PC-9 (cell line): ENCODE measurements at regions not wholly inside any gene's neighbourhood (a gene's known extent, or its start where the extent isn't known, plus 50 kb on each side); places are given as distances from the start of the nearest gene placed in this dataset.

Source experiments
- BruUV-seq: library from RNA; stranded (reverse); fragments of 400-500 nt; replicated peaks from 2 replicates; lab custom pipeline; 2021; lab: Mats Ljungman, UMichigan
- CTCF ChIA-PET: fragments of 300-600 bp; sonication (Branson Sonifier 250); formaldehyde crosslinking; loops from one replicate; lab custom pipeline; 2022; ENCODE audit warnings: antibody characterized with exemption; lab: Charles Lee
- POLR2A ChIA-PET: fragments of 300-600 bp; sonication (Branson Sonifier 250); formaldehyde crosslinking; loops from one replicate; lab custom pipeline; 2022; ENCODE audit warnings: antibody characterized with exemption; ENCODE audit not compliant: unreplicated experiment; lab: Charles Lee
- DNase-seq, 2 experiments: peaks; one replicate each; pipeline versions ENCODE4 v3.0.0 to v3.0.0-alpha.2; 2015 to 2022; ENCODE audit warnings: mixed read lengths in 1 of 2
- H2AFZ ChIP-seq: fragments of 200-600 bp; sonication (generic); 2 replicates; pipeline ENCODE4 v1.8.1; 2017; ENCODE audit warnings: antibody characterized with exemption
- H3F3A ChIP-seq: fragments of 200-600 bp; sonication (generic); 2 replicates; pipeline ENCODE4 v1.8.1; 2017; ENCODE audit warnings: antibody characterized with exemption, mild to moderate bottlenecking, low read depth; ENCODE audit not compliant: insufficient read depth
- H3K27ac ChIP-seq: fragments of 200-600 bp; sonication (generic); 2 replicates; pipeline ENCODE4 v1.6.1; 2016; ENCODE audit warnings: mixed run types
- H3K27me3 ChIP-seq: fragments of 200-600 bp; sonication (generic); 2 replicates; pipeline ENCODE4 v1.6.1; 2016; ENCODE audit warnings: low read depth, mixed run types; ENCODE audit not compliant: insufficient read depth
- H3K36me3 ChIP-seq: fragments of 200-600 bp; sonication (generic); 2 replicates; pipeline ENCODE4 v1.6.1; 2016; ENCODE audit warnings: low read depth, mixed run types
- H3K4me1 ChIP-seq: fragments of 200-600 bp; sonication (generic); replicated peaks from 2 replicates; pipeline ENCODE4 v1.6.1; 2016; ENCODE audit warnings: mixed run types; ENCODE audit not compliant: insufficient read depth
- H3K4me2 ChIP-seq: fragments of 200-600 bp; sonication (generic); 2 replicates; pipeline ENCODE4 v1.6.1; 2017; ENCODE audit warnings: mixed run types
- H3K4me3 ChIP-seq: fragments of 200-600 bp; sonication (generic); 2 replicates; pipeline ENCODE4 v1.6.1; 2016; ENCODE audit warnings: mixed run types
- H3K79me2 ChIP-seq: fragments of 200-600 bp; sonication (generic); 2 replicates; pipeline ENCODE4 v1.6.1; 2017; ENCODE audit warnings: low read depth, mixed run types
- H3K9me2 ChIP-seq: fragments of 200-600 bp; sonication (generic); 2 replicates; pipeline ENCODE4 v1.8.1; 2017; ENCODE audit warnings: mild to moderate bottlenecking; ENCODE audit not compliant: insufficient read depth
- H3K9me3 ChIP-seq: fragments of 200-600 bp; sonication (generic); 2 replicates; pipeline ENCODE4 v1.8.1; 2016; ENCODE audit warnings: low read depth; ENCODE audit not compliant: insufficient read depth
- H4K20me1 ChIP-seq: fragments of 200-600 bp; sonication (generic); 2 replicates; pipeline ENCODE4 v1.8.1; 2017; ENCODE audit not compliant: insufficient read depth
- EZH2 ChIP-seq: fragments of 200-600 bp; sonication (generic); IDR thresholded peaks from 2 replicates; pipeline ENCODE4 v1.8.0; 2017; ENCODE audit warnings: antibody characterized with exemption, low read depth
- intact Hi-C: fragments of 100-400 bp; cut with micrococcal nuclease; formaldehyde crosslinking; loops from one replicate; pipeline ENCODE4 v1.10.0; 2022; ENCODE audit not compliant: unreplicated experiment
- TF ChIP-seq, protein P1 (sequence below): fragments of 200-600 bp; sonication (generic); conservative IDR thresholded peaks from 2 replicates; pipeline ENCODE4 v1.6.1; 2017; ENCODE audit warnings: mixed run types, antibody characterized with exemption, mild to moderate bottlenecking, moderate library complexity

DNA sequence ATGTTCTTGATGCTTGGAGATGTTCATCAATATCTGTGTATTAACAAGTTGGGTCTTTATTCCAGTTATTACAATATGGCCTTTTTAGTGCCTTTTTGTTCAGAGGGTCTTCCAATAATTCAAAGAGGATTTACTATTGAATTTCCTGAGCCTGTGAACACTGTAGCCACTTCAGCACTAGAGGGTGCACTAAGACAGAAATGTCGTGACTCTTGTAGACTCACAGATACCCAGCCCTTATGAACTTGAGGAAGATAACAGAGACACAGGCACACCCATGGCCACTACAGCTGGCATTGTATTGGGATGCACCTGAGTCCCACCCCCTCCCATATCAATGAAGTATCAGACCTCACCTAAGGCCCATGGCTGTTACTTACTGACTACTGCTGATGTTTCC is 54.4 kb upstream of the ACTRT1 start:
- intact Hi-C loops: no loop called here
- CTCF ChIA-PET: no interaction called here
- no peak overlapping the region for H2AFZ ChIP-seq
- H4K20me1 ChIP-seq: no peaks in the 10 kb centered on the region
- no peak for DNase-seq
- no peak overlapping the region for H3K27ac ChIP-seq
- BruUV-seq: no TSS peak
- H3K4me3 ChIP-seq: no peak overlapping the region
- no peaks in the 10 kb centered on the region for H3K36me3 ChIP-seq
- no peaks in the 10 kb centered on the region for H3K79me2 ChIP-seq
- no peaks in the 10 kb centered on the region for H3K9me2 ChIP-seq
- TF ChIP-seq, protein P1, sequence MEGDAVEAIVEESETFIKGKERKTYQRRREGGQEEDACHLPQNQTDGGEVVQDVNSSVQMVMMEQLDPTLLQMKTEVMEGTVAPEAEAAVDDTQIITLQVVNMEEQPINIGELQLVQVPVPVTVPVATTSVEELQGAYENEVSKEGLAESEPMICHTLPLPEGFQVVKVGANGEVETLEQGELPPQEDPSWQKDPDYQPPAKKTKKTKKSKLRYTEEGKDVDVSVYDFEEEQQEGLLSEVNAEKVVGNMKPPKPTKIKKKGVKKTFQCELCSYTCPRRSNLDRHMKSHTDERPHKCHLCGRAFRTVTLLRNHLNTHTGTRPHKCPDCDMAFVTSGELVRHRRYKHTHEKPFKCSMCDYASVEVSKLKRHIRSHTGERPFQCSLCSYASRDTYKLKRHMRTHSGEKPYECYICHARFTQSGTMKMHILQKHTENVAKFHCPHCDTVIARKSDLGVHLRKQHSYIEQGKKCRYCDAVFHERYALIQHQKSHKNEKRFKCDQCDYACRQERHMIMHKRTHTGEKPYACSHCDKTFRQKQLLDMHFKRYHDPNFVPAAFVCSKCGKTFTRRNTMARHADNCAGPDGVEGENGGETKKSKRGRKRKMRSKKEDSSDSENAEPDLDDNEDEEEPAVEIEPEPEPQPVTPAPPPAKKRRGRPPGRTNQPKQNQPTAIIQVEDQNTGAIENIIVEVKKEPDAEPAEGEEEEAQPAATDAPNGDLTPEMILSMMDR: peak; percentile 68
- TF ChIP-seq EZH2: no peak
- no peak overlapping the region for H3K4me2 ChIP-seq
- H3F3A ChIP-seq: no peaks in the 10 kb centered on the region
- POLR2A ChIA-PET: no interaction called here
- no peaks in the 10 kb centered on the region for H3K27me3 ChIP-seq
- H3K9me3 ChIP-seq: no peaks in the 10 kb centered on the region
- H3K4me1 ChIP-seq: no peaks in the 10 kb centered on the region

DNA sequence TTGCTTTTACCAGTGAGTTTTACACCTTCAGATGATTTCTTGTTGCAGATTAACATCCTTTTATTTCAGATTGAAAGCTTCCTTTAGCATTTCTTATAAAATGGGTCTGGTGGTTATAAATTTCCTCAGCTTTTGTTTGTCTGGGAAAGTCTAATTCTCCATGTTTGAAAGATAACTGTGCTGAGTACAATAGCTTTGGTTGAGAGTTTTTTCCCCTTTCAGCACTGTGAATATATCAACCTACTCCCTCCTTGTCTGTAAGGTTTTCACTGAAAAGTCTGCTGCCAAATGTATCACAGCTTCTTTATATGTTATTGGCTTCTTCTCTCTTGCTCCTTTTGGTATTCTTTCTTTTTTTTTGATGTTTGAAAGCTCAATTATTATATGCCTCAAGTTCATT is 53.5 kb upstream of the ACTRT1 start:
- intact Hi-C loops: no loop called here
- TF ChIP-seq, protein P1: no peak
- TF ChIP-seq EZH2: no peak
- Histone ChIP-seq H4K20me1 (no peaks in the 10 kb centered on the region), H3K36me3 (no peaks in the 10 kb centered on the region), H3F3A (no peaks in the 10 kb centered on the region), H3K27me3 (no peaks in the 10 kb centered on the region), H2AFZ (no peak overlapping the region), H3K4me3 (no peak overlapping the region), H3K9me2 (no peaks in the 10 kb centered on the region), H3K79me2 (no peaks in the 10 kb centered on the region), H3K27ac (no peak overlapping the region), H3K4me2 (no peak overlapping the region), H3K4me1 (no peaks in the 10 kb centered on the region), H3K9me3 (no peaks in the 10 kb centered on the region)
- ChIA-PET POLR2A (no interaction called here), CTCF (no interaction called here)
- DNase-seq: no peak
- BruUV-seq: no TSS peak
